Thoracic aorta (tissue), 2 donors: ENCODE measurements at regions not wholly inside any gene's neighbourhood (a gene's known extent, or its start where the extent isn't known, plus 50 kb on each side); places are given as distances from the start of the nearest gene placed in this dataset.

Source experiments
- ATAC-seq: fragments of 150-250 bp; one replicate; pipeline ENCODE4 v1.8.0; 2017; ENCODE audit warnings: low read depth; ENCODE audit not compliant: insufficient number of reproducible peaks, low FRiP score
- DNase-seq: peaks from one replicate; pipeline ENCODE4 v3.0.0-alpha.2; 2020; ENCODE audit warnings: low spot score
- H3K27ac ChIP-seq, 2 donors: fragments of 200-600 bp; sonication (generic); 1 replicate in 1 of 2; 2 replicates in 1 of 2; pipeline ENCODE4 v1.5.1; 2016; ENCODE audit warnings: mild to moderate bottlenecking in 2 of 2, moderate library complexity in 2 of 2
- H3K27me3 ChIP-seq: fragments of 200-600 bp; sonication (generic); replicated peaks from 2 replicates; pipeline ENCODE4 v1.6.0; 2016; ENCODE audit warnings: mild to moderate bottlenecking; ENCODE audit not compliant: insufficient read depth
- H3K36me3 ChIP-seq: fragments of 200-600 bp; sonication (generic); one replicate; pipeline ENCODE4 v1.5.1; 2016
- H3K4me1 ChIP-seq, 2 donors: fragments of 200-600 bp; sonication (generic); 1 replicate in 1 of 2; 2 replicates in 1 of 2; pipeline versions ENCODE4 v1.5.1 to v1.6.0; 2016; ENCODE audit warnings: low read depth in 2 of 2, mild to moderate bottlenecking in 1 of 2; ENCODE audit not compliant: control insufficient read depth in 1 of 2
- H3K4me3 ChIP-seq: fragments of 200-600 bp; sonication (generic); 2 replicates; pipeline ENCODE4 v1.5.1; 2016; ENCODE audit warnings: mild to moderate bottlenecking
- H3K9me3 ChIP-seq: fragments of 200-600 bp; sonication (generic); 2 replicates; pipeline ENCODE4 v1.5.1; 2016
- CTCF ChIP-seq: fragments of 200-600 bp; sonication (generic); IDR thresholded peaks from one replicate; pipeline ENCODE4 v1.5.1; 2019; ENCODE audit warnings: antibody characterized with exemption

GRCh38 chr18:73476031-73476430 is 608.2 kb upstream of the NETO1 start:
- TF ChIP-seq CTCF, result no peak
- Histone ChIP-seq H3K36me3 (no peaks in the 10 kb centered on the region), H3K27me3 (no peaks in the 10 kb centered on the region), H3K4me1 (no peaks in the 10 kb centered on the region), H3K27ac (no peak overlapping the region), H3K9me3 (no peaks in the 10 kb centered on the region), H3K4me3 (no peak overlapping the region)
- no peak for ATAC-seq
- no peak for DNase-seq

GRCh38 chr18:73462092-73462491 is 594.3 kb upstream of the NETO1 start:
- Histone ChIP-seq H3K4me3 (no peak overlapping the region), H3K27ac (no peak overlapping the region), H3K4me1 (no peaks in the 10 kb centered on the region), H3K9me3 (no peaks in the 10 kb centered on the region), H3K36me3 (no peaks in the 10 kb centered on the region), H3K27me3 (no peaks in the 10 kb centered on the region)
- TF ChIP-seq CTCF, result no peak
- DNase-seq (no peak), ATAC-seq (no peak)

- H3K9me3 ChIP-seq, result no peaks in the 10 kb centered on the region
- TF ChIP-seq CTCF, result no peak
- H3K27me3 ChIP-seq, result no peaks in the 10 kb centered on the region
- ATAC-seq (no peak), DNase-seq (no peak)
- H3K36me3 ChIP-seq, result no peaks in the 10 kb centered on the region
- no peak overlapping the region for H3K4me3 ChIP-seq
- H3K27ac ChIP-seq, result no peak overlapping the region
- no peaks in the 10 kb centered on the region for H3K4me1 ChIP-seq
Measured at GRCh38 chr18:73461780-73462059, 593.9 kb upstream of the NETO1 start.

- no peak for DNase-seq
- H3K27me3 ChIP-seq, result no peaks in the 10 kb centered on the region
- H3K4me3 ChIP-seq, result no peak overlapping the region
- no peak for TF ChIP-seq CTCF
- H3K27ac ChIP-seq, result no peak overlapping the region
- H3K36me3 ChIP-seq, result no peaks in the 10 kb centered on the region
- no peaks in the 10 kb centered on the region for H3K9me3 ChIP-seq
- H3K4me1 ChIP-seq, result no peaks in the 10 kb centered on the region
- ATAC-seq, result no peak
Measured at GRCh38 chr18:73461038-73461779, 593.4 kb upstream of the NETO1 start.

- Histone ChIP-seq H3K36me3 (no peaks in the 10 kb centered on the region), H3K9me3 (no peaks in the 10 kb centered on the region), H3K27ac (no peak overlapping the region), H3K27me3 (no peaks in the 10 kb centered on the region), H3K4me3 (no peak overlapping the region), H3K4me1 (no peaks in the 10 kb centered on the region)
- ATAC-seq (no peak), DNase-seq (no peak)
- no peak for TF ChIP-seq CTCF
Measured at GRCh38 chr18:73458186-73458964, 590.6 kb upstream of the NETO1 start.
